HepG2 (cell line): ENCODE measurements at regions not wholly inside any gene's neighbourhood (a gene's known extent, or its start where the extent isn't known, plus 50 kb on each side); places are given as distances from the start of the nearest gene placed in this dataset.

Experiments
- ARID5B ChIP-seq: IDR thresholded peaks from 2 replicates; pipeline ENCODE4 v1.4.0; 2020; ENCODE audit warnings: mild to moderate bottlenecking, missing genetic modification reagents
- CHCHD3 ChIP-seq: sonication (generic); formaldehyde crosslinking; IDR thresholded peaks from 2 replicates; pipeline ENCODE4 v1.8.0; 2022; ENCODE audit warnings: mild to moderate bottlenecking, missing genetic modification reagents, moderate library complexity
- HMGXB3 ChIP-seq: sonication (generic); formaldehyde crosslinking; IDR thresholded peaks from 2 replicates; pipeline ENCODE4 v1.4.0; 2020; ENCODE audit warnings: missing genetic modification reagents, borderline replicate concordance
- POGK ChIP-seq: sonication (generic); formaldehyde crosslinking; conservative IDR thresholded peaks from 2 replicates; pipeline ENCODE4 v1.8.0; 2022; ENCODE audit warnings: mild to moderate bottlenecking, moderate library complexity, missing genetic modification reagents
- SPEN ChIP-seq: sonication (generic); formaldehyde crosslinking; IDR thresholded peaks from 2 replicates; pipeline ENCODE4 v1.5.1; 2020; ENCODE audit warnings: low read depth, mild to moderate bottlenecking, missing genetic modification reagents
- ZBTB4 ChIP-seq: sonication (generic); formaldehyde crosslinking; IDR thresholded peaks from 2 replicates; pipeline ENCODE4 v1.4.0; 2020; ENCODE audit warnings: missing genetic modification reagents, mild to moderate bottlenecking, borderline replicate concordance
- ZNF256 ChIP-seq: sonication (generic); formaldehyde crosslinking; conservative IDR thresholded peaks from 2 replicates; pipeline ENCODE4 v1.4.0; 2020; ENCODE audit warnings: missing genetic modification reagents
- ZSCAN30 ChIP-seq: sonication (generic); formaldehyde crosslinking; IDR thresholded peaks from 2 replicates; pipeline ENCODE4 v1.5.0; 2020; ENCODE audit warnings: mild to moderate bottlenecking, missing genetic modification reagents

- TF ChIP-seq HMGXB3, result no peak
- TF ChIP-seq ZNF256, result no peak
- TF ChIP-seq ARID5B (CRISPR knock-in tag), result no peak
- TF ChIP-seq ZSCAN30 (CRISPR knock-in tag), result no peak
- no peak for TF ChIP-seq POGK
- TF ChIP-seq ZBTB4 (CRISPR knock-in tag), result no peak
- no peak for TF ChIP-seq CHCHD3 (CRISPR knock-in tag)
- TF ChIP-seq SPEN (CRISPR knock-in tag), result no peak
Observed at GRCh38 chr11:91823252-91823830, 401.3 kb upstream of the FAT3 start (continued).
